HuH-7.5 (cell line): ENCODE measurements at regions not wholly inside any gene's neighbourhood (a gene's known extent, or its start where the extent isn't known, plus 50 kb on each side); places are given as distances from the start of the nearest gene placed in this dataset.
"Not testable (repeated sequence)": the region's sequence is repeated elsewhere in the genome, so short reads cannot be mapped to it uniquely, and the experiment has no call there.

Experiments
- DNase-seq: peaks from one replicate; pipeline ENCODE4 v3.0.0; 2011; ENCODE audit warnings: low spot score

- DNase-seq: no peak
Measured at GRCh38 chr10:90193240-90193985, 492.0 kb downstream of the KIF20B start.

GRCh38 chr10:90195288-90195840 lies 494.0 kb downstream of the KIF20B start:
- DNase-seq: no peak

- DNase-seq: no peak
Measured at GRCh38 chr10:90197766-90198165, 496.4 kb downstream of the KIF20B start.

- DNase-seq: no peak
Measured at GRCh38 chr10:90199093-90199492, 497.7 kb downstream of the KIF20B start.

GRCh38 chr10:90199513-90199912 lies 498.1 kb downstream of the KIF20B start:
- no peak for DNase-seq

- DNase-seq: no peak
Measured at GRCh38 chr10:90204131-90204955, 503.0 kb downstream of the KIF20B start.

- DNase-seq: no peak
Measured at GRCh38 chr10:90204956-90205314, 503.5 kb downstream of the KIF20B start.

- no peak for DNase-seq
Measured at GRCh38 chr10:90205340-90205739, 503.9 kb downstream of the KIF20B start.

GRCh38 chr10:90213346-90213745 lies 512.0 kb downstream of the KIF20B start:
- no peak for DNase-seq

GRCh38 chr10:90218846-90219245 lies 517.5 kb downstream of the KIF20B start:
- DNase-seq: no peak

GRCh38 chr10:90222372-90222771 lies 521.0 kb downstream of the KIF20B start:
- no peak for DNase-seq

GRCh38 chr10:90222939-90223338 lies 521.5 kb downstream of the KIF20B start:
- DNase-seq: no peak

GRCh38 chr10:90224791-90225566 lies 523.6 kb downstream of the KIF20B start:
- no peak for DNase-seq

- no peak for DNase-seq
Measured at GRCh38 chr10:90226517-90226916, 525.1 kb downstream of the KIF20B start.

GRCh38 chr10:90227217-90227656 lies 525.8 kb downstream of the KIF20B start:
- DNase-seq: no peak

- DNase-seq: no peak
Measured at GRCh38 chr10:90227786-90228185, 526.4 kb downstream of the KIF20B start.

GRCh38 chr10:90229486-90229885 lies 528.1 kb downstream of the KIF20B start:
- DNase-seq: no peak

GRCh38 chr10:90233805-90234204 lies 532.4 kb downstream of the KIF20B start:
- DNase-seq: not testable (repeated sequence)

GRCh38 chr10:90245623-90246022 lies 544.2 kb downstream of the KIF20B start:
- no peak for DNase-seq

- DNase-seq: not testable (repeated sequence)
Measured at GRCh38 chr10:90250784-90251183, 549.4 kb downstream of the KIF20B start.

- DNase-seq: no peak
Measured at GRCh38 chr10:90269699-90270098, 568.3 kb downstream of the KIF20B start.
